ENCODE measurements at regions not wholly inside any gene's neighbourhood (a gene's known extent, or its start where the extent isn't known, plus 50 kb on each side); places are given as distances from the start of the nearest gene placed in this dataset.

DNA sequence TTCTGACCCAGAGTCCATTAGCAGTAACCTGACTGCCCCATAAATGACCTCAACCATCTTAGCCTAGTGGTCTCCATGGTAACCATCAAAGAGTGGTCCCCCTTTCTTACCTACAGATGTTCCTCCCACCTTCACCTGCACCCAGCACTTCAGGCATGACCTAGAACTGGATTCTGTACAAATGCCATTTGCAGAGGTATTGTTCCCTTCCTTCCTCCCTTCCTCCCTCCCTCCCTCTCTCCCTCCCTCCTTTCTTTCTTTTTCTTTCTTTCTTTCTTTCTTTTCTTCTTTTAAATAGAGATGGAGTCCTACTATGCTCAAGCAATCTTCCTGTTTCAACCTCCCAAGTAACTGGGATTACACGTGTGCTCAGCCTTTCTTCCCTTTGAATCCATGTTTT, 114.6 kb upstream of the SLC1A4 start:
- TF ChIP-seq, protein P1, sequence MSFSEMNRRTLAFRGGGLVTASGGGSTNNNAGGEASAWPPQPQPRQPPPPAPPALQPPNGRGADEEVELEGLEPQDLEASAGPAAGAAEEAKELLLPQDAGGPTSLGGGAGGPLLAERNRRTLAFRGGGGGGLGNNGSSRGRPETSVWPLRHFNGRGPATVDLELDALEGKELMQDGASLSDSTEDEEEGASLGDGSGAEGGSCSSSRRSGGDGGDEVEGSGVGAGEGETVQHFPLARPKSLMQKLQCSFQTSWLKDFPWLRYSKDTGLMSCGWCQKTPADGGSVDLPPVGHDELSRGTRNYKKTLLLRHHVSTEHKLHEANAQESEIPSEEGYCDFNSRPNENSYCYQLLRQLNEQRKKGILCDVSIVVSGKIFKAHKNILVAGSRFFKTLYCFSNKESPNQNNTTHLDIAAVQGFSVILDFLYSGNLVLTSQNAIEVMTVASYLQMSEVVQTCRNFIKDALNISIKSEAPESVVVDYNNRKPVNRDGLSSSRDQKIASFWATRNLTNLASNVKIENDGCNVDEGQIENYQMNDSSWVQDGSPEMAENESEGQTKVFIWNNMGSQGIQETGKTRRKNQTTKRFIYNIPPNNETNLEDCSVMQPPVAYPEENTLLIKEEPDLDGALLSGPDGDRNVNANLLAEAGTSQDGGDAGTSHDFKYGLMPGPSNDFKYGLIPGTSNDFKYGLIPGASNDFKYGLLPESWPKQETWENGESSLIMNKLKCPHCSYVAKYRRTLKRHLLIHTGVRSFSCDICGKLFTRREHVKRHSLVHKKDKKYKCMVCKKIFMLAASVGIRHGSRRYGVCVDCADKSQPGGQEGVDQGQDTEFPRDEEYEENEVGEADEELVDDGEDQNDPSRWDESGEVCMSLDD (tag by site-specific recombination; IDR thresholded peaks at IDR 0.05): no peak
- no peak for TF ChIP-seq ZNF239 (tag by site-specific recombination; IDR thresholded peaks at IDR 0.05)
- TF ChIP-seq, protein P2, sequence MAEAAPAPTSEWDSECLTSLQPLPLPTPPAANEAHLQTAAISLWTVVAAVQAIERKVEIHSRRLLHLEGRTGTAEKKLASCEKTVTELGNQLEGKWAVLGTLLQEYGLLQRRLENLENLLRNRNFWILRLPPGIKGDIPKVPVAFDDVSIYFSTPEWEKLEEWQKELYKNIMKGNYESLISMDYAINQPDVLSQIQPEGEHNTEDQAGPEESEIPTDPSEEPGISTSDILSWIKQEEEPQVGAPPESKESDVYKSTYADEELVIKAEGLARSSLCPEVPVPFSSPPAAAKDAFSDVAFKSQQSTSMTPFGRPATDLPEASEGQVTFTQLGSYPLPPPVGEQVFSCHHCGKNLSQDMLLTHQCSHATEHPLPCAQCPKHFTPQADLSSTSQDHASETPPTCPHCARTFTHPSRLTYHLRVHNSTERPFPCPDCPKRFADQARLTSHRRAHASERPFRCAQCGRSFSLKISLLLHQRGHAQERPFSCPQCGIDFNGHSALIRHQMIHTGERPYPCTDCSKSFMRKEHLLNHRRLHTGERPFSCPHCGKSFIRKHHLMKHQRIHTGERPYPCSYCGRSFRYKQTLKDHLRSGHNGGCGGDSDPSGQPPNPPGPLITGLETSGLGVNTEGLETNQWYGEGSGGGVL (tag by site-specific recombination; IDR thresholded peaks at IDR 0.05): no peak
- no peak for TF ChIP-seq TRIM28 (IDR thresholded peaks at IDR 0.05; ENCODE audit: borderline replicate concordance, low read length)
- no peak for TF ChIP-seq ZNF221 (tag by site-specific recombination; IDR thresholded peaks at IDR 0.05; ENCODE audit: borderline replicate concordance)
- TF ChIP-seq, protein P3, sequence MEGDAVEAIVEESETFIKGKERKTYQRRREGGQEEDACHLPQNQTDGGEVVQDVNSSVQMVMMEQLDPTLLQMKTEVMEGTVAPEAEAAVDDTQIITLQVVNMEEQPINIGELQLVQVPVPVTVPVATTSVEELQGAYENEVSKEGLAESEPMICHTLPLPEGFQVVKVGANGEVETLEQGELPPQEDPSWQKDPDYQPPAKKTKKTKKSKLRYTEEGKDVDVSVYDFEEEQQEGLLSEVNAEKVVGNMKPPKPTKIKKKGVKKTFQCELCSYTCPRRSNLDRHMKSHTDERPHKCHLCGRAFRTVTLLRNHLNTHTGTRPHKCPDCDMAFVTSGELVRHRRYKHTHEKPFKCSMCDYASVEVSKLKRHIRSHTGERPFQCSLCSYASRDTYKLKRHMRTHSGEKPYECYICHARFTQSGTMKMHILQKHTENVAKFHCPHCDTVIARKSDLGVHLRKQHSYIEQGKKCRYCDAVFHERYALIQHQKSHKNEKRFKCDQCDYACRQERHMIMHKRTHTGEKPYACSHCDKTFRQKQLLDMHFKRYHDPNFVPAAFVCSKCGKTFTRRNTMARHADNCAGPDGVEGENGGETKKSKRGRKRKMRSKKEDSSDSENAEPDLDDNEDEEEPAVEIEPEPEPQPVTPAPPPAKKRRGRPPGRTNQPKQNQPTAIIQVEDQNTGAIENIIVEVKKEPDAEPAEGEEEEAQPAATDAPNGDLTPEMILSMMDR (tag by site-specific recombination; IDR thresholded peaks at IDR 0.05): no peak
- no peak for TF ChIP-seq ZNF660 (tag by site-specific recombination; IDR thresholded peaks at IDR 0.05)
- no peak for TF ChIP-seq SP7 (tag by site-specific recombination; IDR thresholded peaks at IDR 0.05)
- no peak for TF ChIP-seq ZNF121 (tag by site-specific recombination; IDR thresholded peaks at IDR 0.05)
- no peak for TF ChIP-seq ZNF24 (tag by site-specific recombination; IDR thresholded peaks at IDR 0.05)
- TF ChIP-seq YY1 (tag by site-specific recombination; IDR thresholded peaks at IDR 0.05): no peak
- TF ChIP-seq ZBTB8A (tag by site-specific recombination; IDR thresholded peaks at IDR 0.05): no peak
- TF ChIP-seq ZBTB21 (tag by site-specific recombination; IDR thresholded peaks at IDR 0.05): no peak

Data from HEK293 (cell line).